Endodermal cell (in vitro differentiated cells): ENCODE measurements at regions not wholly inside any gene's neighbourhood (a gene's known extent, or its start where the extent isn't known, plus 50 kb on each side); places are given as distances from the start of the nearest gene placed in this dataset.
"Not testable (repeated sequence)": the region's sequence is repeated elsewhere in the genome, so short reads cannot be mapped to it uniquely, and the experiment has no call there.

Experiments used
- DNase-seq: peaks from one replicate; pipeline ENCODE4 v3.0.0-alpha.2; 2017
- H3K27ac ChIP-seq: 2 replicates; pipeline ENCODE4 v1.5.1; 2013; ENCODE audit warnings: mild to moderate bottlenecking, low read depth, low read length, moderate library complexity
- H3K27me3 ChIP-seq: 2 replicates; pipeline ENCODE4 v1.6.1; 2013; ENCODE audit warnings: mild to moderate bottlenecking, low read length, moderate library complexity; ENCODE audit not compliant: insufficient read depth, control insufficient read depth, poor library complexity, severe bottlenecking
- H3K36me3 ChIP-seq: 2 replicates; pipeline ENCODE4 v1.7.0; 2013; ENCODE audit warnings: mild to moderate bottlenecking, low read length, moderate library complexity; ENCODE audit not compliant: control insufficient read depth, insufficient read depth
- H3K4me1 ChIP-seq: one replicate; pipeline ENCODE4 v1.7.0; 2013; ENCODE audit warnings: low read length; ENCODE audit not compliant: control insufficient read depth, insufficient read depth
- H3K4me3 ChIP-seq: 2 replicates; pipeline ENCODE4 v1.5.1; 2013; ENCODE audit warnings: mild to moderate bottlenecking, low read length, moderate library complexity
- H3K9ac ChIP-seq: 2 replicates; pipeline ENCODE4 v1.6.1; 2013; ENCODE audit warnings: mild to moderate bottlenecking, low read length, moderate library complexity; ENCODE audit not compliant: poor library complexity, severe bottlenecking; ENCODE audit errors: extremely low read depth
- H3K9me3 ChIP-seq: 2 replicates; pipeline ENCODE4 v1.6.1; 2013; ENCODE audit warnings: mild to moderate bottlenecking, low read length, moderate library complexity; ENCODE audit not compliant: control insufficient read depth
- H3K27ac Mint-ChIP-seq: 2 replicates; pipeline ENCODE4 v1.8.0; 2020; ENCODE audit warnings: mixed read lengths
- H3K27me3 Mint-ChIP-seq: 2 replicates; pipeline ENCODE4 v1.8.0; 2021; ENCODE audit warnings: mild to moderate bottlenecking, mixed read lengths; ENCODE audit not compliant: insufficient read depth
- H3K36me3 Mint-ChIP-seq: 2 replicates; pipeline ENCODE4 v1.8.0; 2020; ENCODE audit warnings: low read depth, mixed read lengths
- H3K4me1 Mint-ChIP-seq: 2 replicates; pipeline ENCODE4 v1.8.0; 2020; ENCODE audit warnings: mixed read lengths
- H3K4me3 Mint-ChIP-seq: 2 replicates; pipeline ENCODE4 v1.8.0; 2020; ENCODE audit warnings: mild to moderate bottlenecking, moderate library complexity, mixed read lengths
- H3K9me3 Mint-ChIP-seq: 2 replicates; pipeline ENCODE4 v1.8.0; 2020; ENCODE audit warnings: mild to moderate bottlenecking, mixed read lengths
- WGBS, 2 experiments: methylation state at CpG; one replicate each; pipeline versions ENCODE4 v1.1.5 to v1.1.7; 2013; ENCODE audit warnings: missing lambda C conversion rate in 2 of 2, mixed read lengths in 1 of 2; ENCODE audit not compliant: insufficient coverage in 1 of 2, insufficient read length in 1 of 2; 5-methylcytosine and 5-hydroxymethylcytosine counted together
- TF ChIP-seq, protein P1 (sequence below): fragments of 200-600 bp; sonication (generic); conservative IDR thresholded peaks from 2 replicates; pipeline ENCODE4 v1.5.0; 2021; ENCODE audit warnings: antibody characterized with exemption, mild to moderate bottlenecking

DNA sequence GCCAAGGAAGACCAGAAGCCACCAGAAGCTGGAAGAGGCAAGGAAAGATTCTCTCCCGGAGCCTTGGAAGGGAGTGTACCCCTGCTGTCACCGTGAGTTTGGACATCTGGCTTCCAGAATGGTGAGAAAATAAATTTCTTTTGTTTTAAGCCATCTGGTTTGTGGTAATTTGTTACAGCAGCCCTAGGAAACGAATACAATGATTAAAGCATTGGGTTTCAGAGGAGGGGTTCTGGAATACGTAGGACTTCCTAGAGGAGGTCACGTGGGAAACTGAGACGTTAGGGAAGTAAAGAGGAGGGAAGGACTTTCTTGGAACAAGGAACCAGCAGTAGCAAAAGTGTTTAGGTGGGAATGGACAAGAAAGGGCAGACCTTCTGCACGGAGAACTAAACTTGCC is 377.7 kb downstream of the IL20RB start:
- H3K4me1 ChIP-seq, result no peaks in the 10 kb centered on the region
- peaks cover 6% of the 10 kb centered on the region for H3K36me3 Mint-ChIP-seq
- H3K9me3 Mint-ChIP-seq, result peaks cover 29% of the 10 kb centered on the region
- no peak overlapping the region for H3K4me3 ChIP-seq
- peaks cover 26% of the 10 kb centered on the region for H3K27me3 Mint-ChIP-seq
- 91 to 98% methylated on average over 3 to 7 of the region's 7 CpGs for WGBS, 2 experiments
- H3K27me3 ChIP-seq, result peaks cover 13% of the 10 kb centered on the region
- H3K4me1 Mint-ChIP-seq, result no peaks in the 10 kb centered on the region
- TF ChIP-seq, protein P1, sequence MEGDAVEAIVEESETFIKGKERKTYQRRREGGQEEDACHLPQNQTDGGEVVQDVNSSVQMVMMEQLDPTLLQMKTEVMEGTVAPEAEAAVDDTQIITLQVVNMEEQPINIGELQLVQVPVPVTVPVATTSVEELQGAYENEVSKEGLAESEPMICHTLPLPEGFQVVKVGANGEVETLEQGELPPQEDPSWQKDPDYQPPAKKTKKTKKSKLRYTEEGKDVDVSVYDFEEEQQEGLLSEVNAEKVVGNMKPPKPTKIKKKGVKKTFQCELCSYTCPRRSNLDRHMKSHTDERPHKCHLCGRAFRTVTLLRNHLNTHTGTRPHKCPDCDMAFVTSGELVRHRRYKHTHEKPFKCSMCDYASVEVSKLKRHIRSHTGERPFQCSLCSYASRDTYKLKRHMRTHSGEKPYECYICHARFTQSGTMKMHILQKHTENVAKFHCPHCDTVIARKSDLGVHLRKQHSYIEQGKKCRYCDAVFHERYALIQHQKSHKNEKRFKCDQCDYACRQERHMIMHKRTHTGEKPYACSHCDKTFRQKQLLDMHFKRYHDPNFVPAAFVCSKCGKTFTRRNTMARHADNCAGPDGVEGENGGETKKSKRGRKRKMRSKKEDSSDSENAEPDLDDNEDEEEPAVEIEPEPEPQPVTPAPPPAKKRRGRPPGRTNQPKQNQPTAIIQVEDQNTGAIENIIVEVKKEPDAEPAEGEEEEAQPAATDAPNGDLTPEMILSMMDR, result no peak
- DNase-seq, result no peak
- H3K36me3 ChIP-seq, result no peaks in the 10 kb centered on the region
- no peak overlapping the region for H3K9ac ChIP-seq
- H3K27ac ChIP-seq, result no peak overlapping the region
- H3K27ac Mint-ChIP-seq, result no peak overlapping the region
- peaks cover 33% of the 10 kb centered on the region for H3K9me3 ChIP-seq
- H3K4me3 Mint-ChIP-seq, result no peak overlapping the region

DNA sequence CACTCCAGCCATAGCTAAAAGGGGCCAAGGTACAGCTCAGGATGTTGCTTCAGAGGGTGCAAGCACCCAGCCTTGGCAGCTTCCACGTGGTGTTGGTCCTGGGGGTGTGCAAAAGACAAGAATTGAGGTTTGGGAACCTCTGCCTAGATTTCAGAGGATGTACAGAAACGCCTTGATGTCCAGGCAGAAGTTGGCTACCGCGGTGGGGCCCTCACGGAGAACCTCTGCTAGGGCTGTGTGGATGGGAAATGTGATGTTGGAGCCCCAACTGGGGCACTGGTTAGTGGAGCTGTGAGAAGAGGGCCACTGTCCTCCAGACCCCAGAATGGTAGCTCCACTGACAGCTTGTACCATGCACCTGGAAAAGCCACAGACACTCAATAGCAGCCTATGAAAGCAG is 380.6 kb downstream of the IL20RB start:
- H3K27me3 Mint-ChIP-seq, result peaks cover 38% of the 10 kb centered on the region
- Histone ChIP-seq H3K9me3 (peaks cover 35% of the 10 kb centered on the region), H3K27me3 (peaks cover 28% of the 10 kb centered on the region)
- not testable (repeated sequence) for H3K4me1 Mint-ChIP-seq, DNase-seq, H3K9ac ChIP-seq, H3K4me3 Mint-ChIP-seq, H3K36me3 Mint-ChIP-seq, H3K36me3 ChIP-seq, H3K27ac Mint-ChIP-seq, H3K27ac ChIP-seq, H3K4me1 ChIP-seq, H3K4me3 ChIP-seq
- 85 to 89% methylated on average over 5 of the region's 5 CpGs for WGBS, 2 experiments
- H3K9me3 Mint-ChIP-seq, result peaks cover 29% of the 10 kb centered on the region

DNA sequence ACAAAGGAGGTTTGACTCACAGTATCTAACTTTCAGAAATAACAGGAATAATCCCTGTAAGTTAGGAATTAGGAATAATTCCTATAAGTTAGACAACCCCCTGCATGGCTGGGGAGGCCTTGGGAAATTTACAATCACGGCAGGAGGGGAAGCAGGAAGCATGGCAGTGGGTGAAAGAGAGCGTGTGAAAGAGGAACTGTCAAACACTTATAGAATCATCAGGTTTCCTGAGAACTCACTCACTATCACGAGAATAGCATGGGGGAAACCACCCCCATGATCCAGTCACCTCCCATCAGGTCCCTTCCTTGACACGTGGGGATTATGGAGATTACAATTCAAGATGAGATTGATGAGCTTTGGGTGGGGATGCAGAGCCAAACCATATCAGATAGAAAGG is 385.5 kb downstream of the IL20RB start:
- H3K4me3 ChIP-seq, result no peak overlapping the region
- Mint-ChIP-seq H3K4me1 (peaks cover 14% of the 10 kb centered on the region), H3K27me3 (peaks cover 70% of the 10 kb centered on the region), H3K9me3 (peaks cover 20% of the 10 kb centered on the region), H3K27ac (no peak overlapping the region), H3K36me3 (peaks cover 2% of the 10 kb centered on the region), H3K4me3 (no peak overlapping the region)
- no peak for DNase-seq
- peaks cover 24% of the 10 kb centered on the region for H3K9me3 ChIP-seq
- peaks cover 66% of the 10 kb centered on the region for H3K27me3 ChIP-seq
- TF ChIP-seq, protein P1, result no peak
- H3K27ac ChIP-seq, result no peak overlapping the region
- no peak overlapping the region for H3K9ac ChIP-seq
- H3K36me3 ChIP-seq, result no peaks in the 10 kb centered on the region
- peaks cover 8% of the 10 kb centered on the region for H3K4me1 ChIP-seq
- 52 to 75% methylated on average over 1 to 4 of the region's 4 CpGs for WGBS, 2 experiments

DNA sequence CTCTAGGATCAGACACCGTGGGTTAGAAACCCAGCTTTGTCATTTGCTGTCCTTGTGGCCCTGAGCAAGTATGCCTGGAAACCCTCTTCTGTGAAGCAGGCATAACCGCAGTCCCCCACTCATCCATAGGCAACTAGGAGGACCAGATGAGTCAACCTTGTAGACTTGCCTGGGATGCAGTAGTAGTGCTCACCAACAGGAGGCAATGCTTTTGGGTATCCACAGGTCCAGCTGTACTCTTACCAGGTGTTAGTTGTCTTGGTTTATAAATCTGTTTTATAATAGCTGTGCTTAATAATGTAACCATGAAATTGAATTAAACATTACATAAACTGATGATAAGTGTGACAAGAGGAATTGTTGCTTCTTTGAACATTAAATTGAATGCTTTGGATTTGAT is 389.3 kb downstream of the IL20RB start:
- Histone ChIP-seq H3K27me3 (peaks cover 80% of the 10 kb centered on the region), H3K9ac (no peak overlapping the region), H3K36me3 (no peaks in the 10 kb centered on the region), H3K4me1 (peaks cover 9% of the 10 kb centered on the region), H3K27ac (no peak overlapping the region), H3K4me3 (no peak overlapping the region), H3K9me3 (no peaks in the 10 kb centered on the region)
- Mint-ChIP-seq H3K27ac (no peak overlapping the region), H3K9me3 (no peaks in the 10 kb centered on the region), H3K4me3 (no peak overlapping the region), H3K4me1 (peaks cover 17% of the 10 kb centered on the region), H3K27me3 (peaks cover 84% of the 10 kb centered on the region), H3K36me3 (no peaks in the 10 kb centered on the region)
- WGBS, 2 experiments, result 88 to 100% methylated on average over 1 to 2 of the region's 2 CpGs
- TF ChIP-seq, protein P1, result peak; percentile 85
- peak; percentile 71 for DNase-seq
